GM12865 (cell line): ENCODE measurements at regions not wholly inside any gene's neighbourhood (a gene's known extent, or its start where the extent isn't known, plus 50 kb on each side); places are given as distances from the start of the nearest gene placed in this dataset.

Experiments
- DNase-seq: peaks from one replicate; pipeline ENCODE4 v3.0.0; 2010; ENCODE audit warnings: low read depth
- H3K4me3 ChIP-seq: 2 replicates; pipeline ENCODE4 v1.5.1; 2011; ENCODE audit warnings: mild to moderate bottlenecking, low read depth, low read length, control low read depth
- TF ChIP-seq, protein P1 (sequence below): IDR thresholded peaks from 2 replicates; pipeline ENCODE4 v1.5.1; 2011; ENCODE audit warnings: low read length, control low read depth, low read depth, inconsistent platforms; ENCODE audit not compliant: insufficient read depth; ENCODE audit errors: missing control alignments

DNA sequence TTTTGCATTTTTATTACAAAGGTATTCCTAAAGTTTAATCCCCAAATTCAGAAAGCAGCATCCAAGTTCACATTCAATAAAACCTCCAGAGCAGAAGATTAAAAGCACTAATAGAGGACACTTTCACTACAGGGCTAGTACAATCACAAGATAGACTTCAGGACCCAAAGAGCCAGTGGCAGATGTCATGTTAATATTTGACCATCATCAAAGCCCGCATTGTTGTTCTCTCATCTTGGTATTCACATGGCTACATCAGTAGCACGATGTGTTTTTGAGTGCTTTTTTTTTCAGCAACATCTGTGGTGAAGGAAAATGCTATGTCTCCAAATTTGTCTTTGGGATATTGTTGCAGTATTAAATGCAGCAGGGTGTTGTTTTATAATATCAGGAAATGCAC is 134.3 kb downstream of the ARL4A start:
- TF ChIP-seq, protein P1, sequence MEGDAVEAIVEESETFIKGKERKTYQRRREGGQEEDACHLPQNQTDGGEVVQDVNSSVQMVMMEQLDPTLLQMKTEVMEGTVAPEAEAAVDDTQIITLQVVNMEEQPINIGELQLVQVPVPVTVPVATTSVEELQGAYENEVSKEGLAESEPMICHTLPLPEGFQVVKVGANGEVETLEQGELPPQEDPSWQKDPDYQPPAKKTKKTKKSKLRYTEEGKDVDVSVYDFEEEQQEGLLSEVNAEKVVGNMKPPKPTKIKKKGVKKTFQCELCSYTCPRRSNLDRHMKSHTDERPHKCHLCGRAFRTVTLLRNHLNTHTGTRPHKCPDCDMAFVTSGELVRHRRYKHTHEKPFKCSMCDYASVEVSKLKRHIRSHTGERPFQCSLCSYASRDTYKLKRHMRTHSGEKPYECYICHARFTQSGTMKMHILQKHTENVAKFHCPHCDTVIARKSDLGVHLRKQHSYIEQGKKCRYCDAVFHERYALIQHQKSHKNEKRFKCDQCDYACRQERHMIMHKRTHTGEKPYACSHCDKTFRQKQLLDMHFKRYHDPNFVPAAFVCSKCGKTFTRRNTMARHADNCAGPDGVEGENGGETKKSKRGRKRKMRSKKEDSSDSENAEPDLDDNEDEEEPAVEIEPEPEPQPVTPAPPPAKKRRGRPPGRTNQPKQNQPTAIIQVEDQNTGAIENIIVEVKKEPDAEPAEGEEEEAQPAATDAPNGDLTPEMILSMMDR: no peak
- no peak for DNase-seq
- H3K4me3 ChIP-seq: no peak overlapping the region

DNA sequence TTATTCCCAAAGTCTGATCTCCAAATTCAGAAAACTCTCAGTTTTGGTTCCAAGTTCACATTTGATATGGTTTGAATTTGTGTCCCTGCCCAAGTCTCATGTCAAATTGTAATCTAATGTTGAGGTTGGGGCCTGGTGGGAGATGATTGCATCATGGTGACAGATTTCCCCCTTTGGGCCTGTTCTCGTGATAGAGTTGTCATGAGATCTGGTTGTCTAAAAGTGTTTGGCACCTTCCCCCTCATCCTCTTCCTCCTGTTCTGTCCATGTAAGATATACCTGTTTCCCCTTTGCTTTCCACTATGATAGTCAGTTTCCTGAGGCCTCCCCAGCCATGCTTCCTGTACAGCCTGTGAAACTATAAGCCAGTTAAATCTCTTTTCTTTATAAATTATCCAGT is 138.6 kb downstream of the ARL4A start:
- no peak for DNase-seq
- no peak overlapping the region for H3K4me3 ChIP-seq
- TF ChIP-seq, protein P1: no peak

- no peak overlapping the region for H3K4me3 ChIP-seq
- TF ChIP-seq, protein P1: no peak
- DNase-seq: no peak
Measured at GRCh38 chr7:12827219-12827821, 139.9 kb downstream of the ARL4A start.

- TF ChIP-seq, protein P1: no peak
- no peak overlapping the region for H3K4me3 ChIP-seq
- no peak for DNase-seq
Measured at GRCh38 chr7:12827920-12828319, 140.5 kb downstream of the ARL4A start.

GRCh38 chr7:12831024-12831423 is 143.6 kb downstream of the ARL4A start:
- no peak for DNase-seq
- TF ChIP-seq, protein P1: no peak
- H3K4me3 ChIP-seq: no peak overlapping the region

- TF ChIP-seq, protein P1: no peak
- no peak overlapping the region for H3K4me3 ChIP-seq
- no peak for DNase-seq
Measured at GRCh38 chr7:12833829-12834228, 146.4 kb downstream of the ARL4A start.

DNA sequence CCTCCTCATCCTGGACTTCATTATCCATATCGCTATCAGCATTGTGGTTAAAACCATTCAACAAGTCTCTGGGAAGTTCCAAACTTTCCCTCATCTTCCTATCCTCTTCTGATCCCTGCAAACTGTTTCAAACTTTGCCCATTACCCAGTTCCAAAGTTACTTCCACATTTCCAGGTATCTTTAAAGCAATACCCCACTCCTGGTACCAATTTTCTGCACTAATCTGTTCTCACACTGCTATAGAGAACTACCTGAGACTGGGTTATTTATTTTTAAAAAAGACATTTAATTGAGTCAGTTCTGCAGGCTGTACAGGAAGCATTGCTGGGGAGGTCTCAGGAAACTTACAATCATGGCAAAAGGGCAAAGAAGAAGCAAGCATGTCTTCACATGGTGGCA is 147.3 kb downstream of the ARL4A start:
- no peak overlapping the region for H3K4me3 ChIP-seq
- no peak for DNase-seq
- TF ChIP-seq, protein P1: no peak
